ENCODE measurements at regions not wholly inside any gene's neighbourhood (a gene's known extent, or its start where the extent isn't known, plus 50 kb on each side); places are given as distances from the start of the nearest gene placed in this dataset.

DNA sequence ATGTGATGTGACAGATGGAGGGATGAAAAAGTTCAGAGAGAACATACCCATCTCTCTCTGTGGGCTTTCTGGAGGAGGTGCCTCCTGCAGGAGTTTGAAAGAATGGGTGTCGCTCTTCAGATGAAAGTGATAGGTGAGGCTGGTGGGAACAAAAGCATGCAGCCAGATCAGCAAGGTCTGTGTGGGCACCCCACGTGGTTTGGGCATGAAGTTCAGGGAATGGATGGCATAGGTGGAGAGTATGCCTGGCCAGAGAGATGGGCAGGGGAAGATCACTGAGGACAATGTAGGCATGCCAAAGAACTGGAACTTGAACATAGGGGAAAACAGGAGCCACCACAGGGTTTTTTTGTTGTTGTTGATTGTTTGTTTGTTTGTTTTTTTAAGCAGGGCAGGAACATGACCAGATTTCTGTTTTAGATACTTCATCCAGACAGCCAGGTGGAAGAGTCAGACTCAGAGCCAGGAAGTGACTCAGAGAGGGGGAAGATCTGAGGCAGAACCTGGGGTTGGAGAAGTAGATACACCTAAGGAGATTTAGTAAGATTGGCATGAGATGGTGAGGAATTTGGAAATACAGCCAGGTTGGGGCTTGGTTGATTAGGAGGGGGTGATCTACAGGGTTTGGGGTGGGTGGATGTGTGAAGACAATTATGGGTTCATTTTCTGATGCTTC lies 64.8 kb upstream of the CLSTN2 start:
- DNase-seq = no peak

DNA sequence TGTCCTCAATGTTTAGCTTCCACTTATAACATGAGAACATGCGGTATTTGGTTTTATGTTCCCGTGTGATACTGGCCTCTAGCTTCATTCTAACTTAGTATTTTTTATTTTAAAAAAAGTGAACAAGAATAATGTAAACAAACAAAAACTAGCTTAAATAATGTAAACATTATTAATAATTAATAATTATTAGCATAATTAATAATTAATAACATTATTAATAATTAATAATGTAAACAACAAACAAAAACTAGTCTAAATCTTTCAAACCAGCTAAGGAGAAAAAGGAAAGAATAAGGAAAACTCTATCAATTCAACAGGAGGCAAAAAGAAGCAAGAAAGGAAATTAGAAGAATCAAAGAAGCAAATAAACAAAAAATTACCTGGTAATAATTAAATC lies 66.2 kb upstream of the CLSTN2 start:
- DNase-seq = no peak

- DNase-seq = no peak
Measured at GRCh38 chr3:139848660-139849059, 86.3 kb upstream of the CLSTN2 start.

- peak; percentile 97 for DNase-seq
Measured at GRCh38 chr3:139846729-139847128, 88.3 kb upstream of the CLSTN2 start.

- no peak for DNase-seq
Measured at GRCh38 chr3:139839659-139840058, 95.3 kb upstream of the CLSTN2 start.

DNA sequence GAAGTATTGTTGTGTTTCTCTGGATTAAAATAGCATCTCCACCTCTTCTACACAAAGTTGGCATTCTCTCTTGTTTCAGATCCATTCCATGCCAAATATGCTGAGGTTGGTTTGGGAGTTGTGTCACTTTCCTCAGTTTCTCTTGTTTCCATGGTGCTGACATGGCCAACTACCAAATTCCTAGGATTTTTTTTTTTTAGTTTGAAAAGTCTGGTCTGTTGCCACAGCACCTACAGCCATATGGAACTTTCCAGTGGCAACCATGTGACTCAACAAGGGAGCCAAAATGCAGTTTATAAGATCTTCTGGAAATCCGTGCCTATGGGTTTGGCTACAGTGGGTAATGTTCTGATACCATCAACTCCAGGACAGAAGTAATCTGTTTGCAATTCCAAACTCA lies 96.0 kb upstream of the CLSTN2 start:
- DNase-seq = no peak

GRCh38 chr3:139838269-139838957 lies 96.6 kb upstream of the CLSTN2 start:
- no peak for DNase-seq

DNA sequence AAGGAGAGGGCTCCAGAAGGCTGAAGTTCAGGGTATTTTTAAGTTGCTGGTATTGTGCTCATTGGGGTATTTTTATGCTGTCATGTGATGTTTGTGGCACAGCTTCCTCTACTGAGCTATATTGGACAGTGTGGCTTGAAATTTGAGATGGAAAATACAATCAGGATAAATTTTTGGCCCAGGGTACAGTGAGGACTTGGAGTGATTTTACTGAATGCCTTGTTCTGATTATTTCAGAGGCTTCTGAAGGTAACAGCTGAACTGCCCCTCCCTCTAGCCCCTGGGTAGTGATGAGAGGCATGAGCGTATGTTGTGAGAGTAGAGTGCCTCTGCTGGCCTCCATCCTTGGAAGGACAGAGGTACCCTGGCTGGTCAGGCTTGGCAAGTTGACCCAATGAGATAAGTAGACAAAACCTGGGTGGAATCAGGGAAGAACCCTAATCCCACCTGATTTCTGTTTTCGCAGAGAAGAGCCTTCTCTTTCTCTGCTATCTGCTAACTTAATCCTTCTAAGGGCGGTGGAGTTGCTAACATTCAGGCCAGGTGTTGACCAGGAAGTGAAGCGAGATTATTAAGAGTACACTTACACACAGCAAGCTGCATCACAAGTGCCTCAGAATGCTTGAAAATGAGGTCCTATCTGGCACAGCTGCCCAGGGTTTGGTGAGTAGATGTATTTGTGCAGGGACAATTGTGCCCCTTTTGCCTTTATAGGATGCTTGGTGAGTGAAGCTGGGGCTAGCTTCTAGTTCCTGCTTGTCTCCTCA lies 98.1 kb upstream of the CLSTN2 start:
- DNase-seq = no peak

DNA sequence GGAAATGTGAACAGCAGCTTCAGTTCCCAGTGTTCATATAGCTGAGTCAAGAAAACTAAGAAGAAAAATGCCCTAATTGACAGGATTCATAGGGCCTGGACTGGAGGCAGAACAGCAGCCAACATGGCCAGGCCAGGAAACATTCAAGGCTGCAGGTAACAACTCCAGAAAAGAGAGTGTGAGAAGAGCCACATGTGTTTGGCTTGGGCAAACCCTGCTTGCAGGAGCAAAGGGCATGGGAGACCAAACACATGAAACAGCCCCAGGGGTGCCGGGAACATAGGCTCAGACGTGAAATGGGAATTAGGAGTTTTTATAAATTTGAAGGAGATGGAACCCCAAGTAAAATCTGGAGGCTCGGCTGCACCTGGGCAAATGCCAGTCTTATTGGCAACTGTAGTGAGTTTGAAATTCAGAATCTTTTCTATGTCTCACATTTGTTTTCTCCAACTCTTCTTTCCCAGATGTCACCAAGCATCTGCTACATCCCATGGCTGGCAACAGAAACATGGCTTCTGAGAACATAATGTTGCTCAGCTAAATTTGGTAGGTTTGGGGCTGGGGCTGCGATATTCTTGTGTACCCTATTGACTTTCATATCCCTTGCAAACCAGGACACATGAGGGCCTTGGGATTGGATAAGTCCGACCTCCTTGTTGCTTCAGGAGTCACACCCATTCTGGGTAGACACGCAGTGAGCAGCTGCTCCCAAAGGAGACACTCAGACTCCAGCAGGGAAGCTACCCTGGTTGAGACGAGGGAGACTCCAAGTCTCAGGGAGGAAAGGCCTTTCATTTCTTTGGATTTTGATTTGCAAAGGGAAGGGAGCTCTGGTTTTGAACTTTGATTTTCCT lies 98.9 kb upstream of the CLSTN2 start:
- DNase-seq = no peak

DNA sequence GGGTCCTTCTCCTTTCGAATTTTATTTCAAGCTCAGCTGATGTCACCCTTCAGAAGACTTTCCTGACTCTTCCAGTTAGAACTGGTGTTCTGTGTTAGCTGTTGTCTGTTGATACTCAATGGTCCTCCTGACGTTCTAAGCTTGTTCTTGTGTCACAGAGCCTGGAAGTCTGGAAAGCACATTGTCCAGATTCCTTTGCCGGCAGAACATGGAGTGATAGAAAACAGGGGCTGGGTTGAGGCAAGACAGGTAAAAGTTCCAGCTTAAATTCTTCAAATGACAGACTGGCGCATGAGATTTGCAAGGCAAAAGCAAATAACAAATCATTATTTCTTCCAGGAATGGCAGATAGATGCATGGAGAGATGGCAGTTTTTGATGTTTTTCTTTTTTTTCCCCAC lies 102.0 kb upstream of the CLSTN2 start:
- no peak for DNase-seq

- peak; percentile 53 for DNase-seq
Measured at GRCh38 chr3:139830817-139831216, 104.2 kb upstream of the CLSTN2 start.

DNA sequence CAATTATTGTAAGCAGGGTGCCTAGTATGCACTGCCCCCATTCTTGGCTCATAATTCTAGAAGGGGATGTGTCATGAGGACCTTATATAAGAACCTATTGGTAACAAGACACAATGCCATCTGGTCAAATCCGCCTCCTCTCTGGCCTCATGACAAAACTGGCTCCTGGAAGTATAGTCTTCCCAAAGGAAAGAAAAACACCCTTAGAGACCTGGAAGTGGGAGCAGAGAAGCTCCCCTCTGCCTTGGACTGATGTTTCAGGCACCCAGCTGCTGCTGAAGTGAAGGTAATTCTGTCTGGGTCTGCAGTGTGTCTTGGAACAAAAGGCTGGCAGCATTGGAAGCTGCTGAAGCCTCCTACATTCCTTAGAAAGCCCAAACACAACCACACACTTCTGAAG lies 107.2 kb upstream of the CLSTN2 start:
- no peak for DNase-seq

GRCh38 chr3:139824864-139825263 lies 110.1 kb upstream of the CLSTN2 start:
- DNase-seq = no peak

DNA sequence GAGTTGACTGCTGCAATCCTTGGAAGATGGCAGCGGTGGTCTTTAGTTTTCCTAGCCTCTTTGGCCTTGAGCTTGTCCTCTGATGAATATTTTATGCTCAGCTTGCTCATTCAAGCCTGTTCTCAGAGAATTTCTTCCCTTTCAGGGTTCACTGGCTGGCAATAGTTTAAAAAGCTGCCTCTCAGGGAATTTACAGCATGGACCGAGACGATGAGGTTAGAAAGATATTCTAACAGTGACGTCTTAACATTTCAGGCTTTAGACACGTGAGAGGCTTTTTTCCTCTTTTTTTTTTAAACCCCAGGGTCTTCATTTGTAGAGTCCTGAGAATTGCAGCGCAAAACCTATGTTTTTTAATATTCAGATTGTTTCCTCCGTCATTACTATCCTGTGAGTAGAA lies 120.3 kb upstream of the CLSTN2 start:
- DNase-seq = no peak

DNA sequence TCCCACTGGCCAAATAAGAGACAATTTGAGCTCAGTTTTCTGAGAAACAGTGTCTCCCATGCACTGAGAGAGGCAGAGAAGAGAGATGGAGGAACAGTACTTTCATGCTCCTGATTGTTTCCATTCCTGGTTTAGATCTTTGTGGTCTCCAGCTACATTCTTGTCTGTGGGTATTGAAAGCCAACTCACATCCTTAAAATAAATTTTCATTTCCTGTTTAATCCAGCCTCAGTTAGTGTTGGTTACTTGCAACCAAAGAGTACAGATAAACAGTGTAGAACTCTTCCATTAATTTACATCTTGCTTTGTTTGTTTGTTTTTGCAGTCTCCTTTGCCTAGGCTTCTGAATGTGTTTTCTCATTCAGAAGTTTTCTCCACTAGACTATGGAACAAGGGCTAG lies 123.7 kb upstream of the CLSTN2 start:
- DNase-seq = no peak

GRCh38 chr3:139808201-139808600 lies 126.8 kb upstream of the CLSTN2 start:
- DNase-seq = no peak

DNA sequence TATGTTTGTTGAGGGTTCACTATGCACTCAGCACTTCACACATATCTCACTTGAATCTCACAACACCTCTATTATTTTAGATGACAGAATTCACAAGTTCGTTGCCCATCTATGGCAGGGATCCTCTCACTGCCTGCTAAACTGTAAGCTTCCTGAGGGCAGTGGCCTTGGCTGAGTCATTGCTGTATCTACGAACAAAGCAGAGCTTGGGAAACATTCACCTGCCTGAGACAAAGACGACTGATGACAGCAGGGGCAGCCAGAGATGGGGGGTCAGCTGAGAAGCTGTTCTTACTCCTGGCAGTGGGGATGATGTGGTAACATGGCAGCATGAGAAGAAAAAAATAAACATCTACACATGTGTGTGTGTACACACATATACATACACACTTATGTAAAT lies 125.5 kb upstream of the NMNAT3 start:
- no peak for DNase-seq

GRCh38 chr3:139797724-139798343 lies 120.1 kb upstream of the NMNAT3 start:
- no peak for DNase-seq

DNA sequence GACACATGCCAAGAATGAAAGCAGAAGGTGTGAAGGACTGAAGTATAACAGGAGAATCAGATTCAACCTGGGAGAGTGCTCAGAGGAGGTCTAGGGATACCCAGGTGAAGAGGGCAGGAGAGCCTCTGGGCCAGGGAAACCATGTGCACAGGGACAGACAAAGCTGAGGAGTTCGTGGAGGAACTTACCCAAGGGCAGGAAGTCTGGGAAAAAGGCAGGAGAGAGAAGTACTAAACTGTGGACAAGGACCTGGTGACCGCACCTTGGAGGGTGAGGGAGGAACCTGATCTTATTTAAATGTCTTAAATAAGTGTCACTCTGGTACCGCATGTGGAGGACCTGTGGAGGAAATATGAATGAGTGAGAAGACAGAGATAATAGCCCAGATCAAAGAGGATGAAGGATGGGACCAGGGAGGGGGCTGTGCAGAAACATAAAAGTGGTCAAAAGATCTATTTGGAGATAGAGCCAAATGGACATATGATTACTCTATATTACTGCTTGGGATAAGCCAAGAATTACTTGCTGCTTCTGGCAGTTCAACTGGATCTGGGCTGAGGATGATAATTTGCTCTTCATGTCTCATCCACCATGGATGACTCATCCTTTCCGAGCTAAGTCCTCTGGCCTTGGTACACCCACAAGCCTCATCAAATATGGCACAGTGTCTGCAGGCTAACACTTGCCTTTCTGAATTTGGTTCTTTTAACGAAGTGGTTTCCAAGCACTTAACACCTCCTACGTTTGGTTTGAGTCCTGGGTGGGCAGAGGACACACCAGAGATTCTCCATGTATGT lies 116.9 kb upstream of the NMNAT3 start:
- DNase-seq = no peak

DNA sequence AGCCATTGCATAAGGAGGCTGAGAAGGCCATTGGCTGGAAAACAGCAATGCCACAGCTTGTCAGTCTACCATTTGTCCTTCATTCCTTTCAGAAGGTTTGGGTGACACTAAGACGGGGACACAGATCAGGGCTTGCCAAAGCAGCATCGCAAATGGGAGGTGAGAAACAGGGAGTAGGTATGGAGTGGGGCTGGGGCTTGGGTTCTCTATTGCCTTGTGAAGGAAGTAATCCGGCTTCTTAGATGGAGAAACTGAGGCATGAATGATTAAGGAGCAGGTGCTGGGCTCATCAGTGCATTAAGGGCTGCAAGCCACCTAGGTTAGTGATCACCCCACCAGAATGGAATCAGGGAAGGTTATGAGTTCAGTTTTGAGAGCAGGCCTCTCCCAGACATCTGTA lies 115.6 kb upstream of the NMNAT3 start:
- no peak for DNase-seq

- DNase-seq = no peak
Measured at GRCh38 chr3:139780593-139780992, 102.8 kb upstream of the NMNAT3 start.

- DNase-seq = no peak
Measured at GRCh38 chr3:139778682-139779233, 101.0 kb upstream of the NMNAT3 start.
